Endothelial cell of umbilical vein (primary cell): ENCODE measurements at regions not wholly inside any gene's neighbourhood (a gene's known extent, or its start where the extent isn't known, plus 50 kb on each side); places are given as distances from the start of the nearest gene placed in this dataset.

Source experiments
- BruUV-seq: library from RNA; stranded (reverse); fragments of 400-500 nt; replicated peaks from 2 replicates; lab custom pipeline; 2021; lab: Mats Ljungman, UMichigan
- CTCF ChIA-PET: fragments of 300-600, 350-600 bp; sonication (Branson Sonifier 250); formaldehyde crosslinking; loops from one replicate; lab custom pipeline; 2021; ENCODE audit warnings: antibody characterized with exemption, inconsistent platforms; lab: Charles Lee
- POLR2A ChIA-PET: fragments of 300-600, 350-600 bp; sonication (Branson Sonifier 250); formaldehyde crosslinking; loops from one replicate; lab custom pipeline; 2021; ENCODE audit warnings: antibody characterized with exemption, inconsistent platforms; lab: Charles Lee
- DNase-seq: peaks from one replicate; pipeline ENCODE4 v3.0.0-alpha.2; 2011; ENCODE audit warnings: low read depth, low spot score
- FAIRE-seq: peaks from 2 replicates; lab custom pipeline; 2011; peaks lifted over from hg19 to GRCh38; lab: Jason Lieb, UNC
- H2AFZ ChIP-seq: 2 replicates; pipeline ENCODE4 v1.6.0; 2012; ENCODE audit warnings: low read depth, low read length, control low read depth, inconsistent platforms
- H3K27ac ChIP-seq: 2 replicates; pipeline ENCODE4 v1.5.1; 2011; ENCODE audit warnings: low read depth, mild to moderate bottlenecking, control low read depth, low read length, moderate library complexity; ENCODE audit not compliant: insufficient read depth
- H3K27me3 ChIP-seq, 2 experiments: 2 replicates each; pipeline versions ENCODE4 v1.6.0 to v1.6.1; 2011; ENCODE audit warnings: low read length in 2 of 2, mixed read lengths in 1 of 2; ENCODE audit not compliant: control insufficient read depth in 2 of 2, insufficient read depth in 2 of 2
- H3K36me3 ChIP-seq, 2 experiments: 2 replicates in 1 of 2; 3 replicates in 1 of 2; pipeline ENCODE4 v1.5.1; 2011; ENCODE audit warnings: low read length in 2 of 2, mild to moderate bottlenecking in 1 of 2, moderate library complexity in 1 of 2; ENCODE audit not compliant: control insufficient read depth in 2 of 2, insufficient read depth in 2 of 2; ENCODE audit errors: extremely low read depth in 1 of 2
- H3K4me1 ChIP-seq: 3 replicates; pipeline ENCODE4 v1.5.1; 2011; ENCODE audit warnings: mild to moderate bottlenecking, low read length; ENCODE audit not compliant: control insufficient read depth, insufficient read depth; ENCODE audit errors: extremely low read depth
- H3K4me2 ChIP-seq: 2 replicates; pipeline ENCODE4 v1.6.1; 2011; ENCODE audit warnings: low read length, control low read depth, mixed read lengths; ENCODE audit not compliant: insufficient read depth
- H3K4me3 ChIP-seq, 3 experiments: fragments of 200-600 bp in 1 of 3; sonication (generic), shearing (Covaris generic) in 1 of 3; replicated peaks in 1 of 3; 2 replicates each; pipeline ENCODE4 v1.5.1; 2011 to 2016; ENCODE audit warnings: control low read depth in 3 of 3, low read length in 3 of 3, mild to moderate bottlenecking in 2 of 3, inconsistent platforms in 1 of 3, low read depth in 1 of 3, moderate library complexity in 1 of 3; ENCODE audit not compliant: insufficient read depth in 1 of 3
- H3K79me2 ChIP-seq: 2 replicates; pipeline ENCODE4 v1.6.0; 2012; ENCODE audit warnings: low read length, inconsistent platforms; ENCODE audit not compliant: control insufficient read depth, insufficient read depth
- H3K9ac ChIP-seq: replicated peaks from 2 replicates; pipeline ENCODE3; 2011; ENCODE audit warnings: low read length, control low read depth; ENCODE audit not compliant: insufficient read depth; ENCODE audit errors: extremely low read depth
- H3K9me1 ChIP-seq: replicated peaks from 3 replicates; pipeline ENCODE4 v1.6.0; 2011; ENCODE audit warnings: mild to moderate bottlenecking, low read length; ENCODE audit not compliant: control insufficient read depth, insufficient read depth; ENCODE audit errors: extremely low read depth
- H3K9me3 ChIP-seq: replicated peaks from 2 replicates; pipeline ENCODE4 v1.5.1; 2012; ENCODE audit warnings: low read length, inconsistent platforms; ENCODE audit not compliant: control insufficient read depth, insufficient read depth
- H4K20me1 ChIP-seq: replicated peaks from 2 replicates; pipeline ENCODE3; 2011; ENCODE audit warnings: mild to moderate bottlenecking, low read length; ENCODE audit not compliant: control insufficient read depth, insufficient read depth; ENCODE audit errors: extremely low read depth
- CTCF ChIP-seq, 2 donors: IDR thresholded peaks; 1 replicate in 1 of 2; 2 replicates in 1 of 2; pipeline ENCODE4 v1.5.1; 2011; ENCODE audit warnings: low read length in 2 of 2, mild to moderate bottlenecking in 2 of 2, moderate library complexity in 2 of 2, control low read depth in 1 of 2, inconsistent platforms in 1 of 2, low read depth in 1 of 2; ENCODE audit not compliant: insufficient read depth in 1 of 2; ENCODE audit errors: extremely low read depth in 1 of 2
- EZH2 ChIP-seq: IDR thresholded peaks from 2 replicates; pipeline ENCODE4 v1.6.1; 2012; ENCODE audit warnings: borderline replicate concordance, low read depth, mild to moderate bottlenecking, moderate library complexity, low read length, inconsistent platforms; ENCODE audit not compliant: severe bottlenecking
- FOS ChIP-seq: IDR thresholded peaks from 2 replicates; pipeline ENCODE4 v1.6.1; 2011; ENCODE audit warnings: mild to moderate bottlenecking, low read length, moderate library complexity, borderline replicate concordance; ENCODE audit not compliant: insufficient read depth
- GATA2 ChIP-seq: IDR thresholded peaks from 2 replicates; pipeline ENCODE4 v1.7.0; 2011; ENCODE audit warnings: low read depth, mild to moderate bottlenecking, moderate library complexity, mixed read lengths, low read length; ENCODE audit not compliant: insufficient read length, insufficient read depth
- JUN ChIP-seq: IDR thresholded peaks from 2 replicates; pipeline ENCODE4 v1.6.1; 2011; ENCODE audit warnings: borderline replicate concordance, low read depth; ENCODE audit not compliant: insufficient read length, insufficient read depth
- MAX ChIP-seq: IDR thresholded peaks from 2 replicates; pipeline ENCODE4 v1.6.1; 2011; ENCODE audit not compliant: insufficient read depth, insufficient read length
- MYC ChIP-seq: IDR thresholded peaks from one replicate; pipeline ENCODE4 v1.6.1; 2011; ENCODE audit warnings: mild to moderate bottlenecking, low read depth, low read length
- POLR2A ChIP-seq: IDR thresholded peaks from 2 replicates; pipeline ENCODE4 v1.6.1; 2012; ENCODE audit warnings: low read depth, mild to moderate bottlenecking, control low read depth, low read length
- POLR2AphosphoS5 ChIP-seq: IDR thresholded peaks from 2 replicates; pipeline ENCODE4 v1.6.1; 2012; ENCODE audit warnings: low read depth, mild to moderate bottlenecking, control low read depth, low read length, moderate library complexity; ENCODE audit not compliant: insufficient read depth
- dilution Hi-C: fragments of 300-500 bp; cut with MboI; formaldehyde crosslinking; loops from one replicate; pipeline ENCODE4 v1.15.0; 2019; ENCODE audit warnings: low sequenced_read_pairs; ENCODE audit not compliant: extremely low pct_ligation_motif_present
- intact Hi-C: fragments of 100-400 bp; cut with micrococcal nuclease; formaldehyde crosslinking; loops from one replicate; pipeline ENCODE4 v1.10.0; 2022

GRCh38 chr20:22495172-22495571 is 89.2 kb downstream of the FOXA2 start:
- Histone ChIP-seq H3K4me3 (no peak overlapping the region), H3K79me2 (no peaks in the 10 kb centered on the region), H3K4me1 (no peaks in the 10 kb centered on the region), H3K4me2 (no peak overlapping the region), H3K9me3 (no peaks in the 10 kb centered on the region), H3K9me1 (no peaks in the 10 kb centered on the region), H3K27ac (no peak overlapping the region), H2AFZ (no peak overlapping the region), H3K9ac (no peak overlapping the region), H4K20me1 (no peaks in the 10 kb centered on the region), H3K27me3 (no peaks in the 10 kb centered on the region), H3K36me3 (no peaks in the 10 kb centered on the region)
- ChIA-PET CTCF (no interaction called here), POLR2A (no interaction called here)
- BruUV-seq = no TSS peak
- intact Hi-C loops = no loop called here
- dilution Hi-C loops = no loop called here
- DNase-seq (no peak), FAIRE-seq (no peak)
- TF ChIP-seq FOS = no peak
- TF ChIP-seq CTCF (IDR thresholded peaks at IDR 0.05; ENCODE audit: extremely low read depth in 1 of 2, insufficient read depth in 1 of 2, low read depth in 1 of 2, low read length in 2 of 2) = no peak
- no peak for TF ChIP-seq MYC
- no peak for TF ChIP-seq POLR2AphosphoS5
- no peak for TF ChIP-seq EZH2
- TF ChIP-seq GATA2 = no peak
- TF ChIP-seq MAX = no peak
- TF ChIP-seq POLR2A = no peak
- no peak for TF ChIP-seq JUN
